GM18520 (cell line): ENCODE measurements at regions not wholly inside any gene's neighbourhood (a gene's known extent, or its start where the extent isn't known, plus 50 kb on each side); places are given as distances from the start of the nearest gene placed in this dataset.
"Not testable (repeated sequence)": the region's sequence is repeated elsewhere in the genome, so short reads cannot be mapped to it uniquely, and the experiment has no call there.

Source experiments
- ATAC-seq: cut with Tn5 transposase; IDR thresholded peaks from one replicate; pipeline ENCODE4 v1.9.1; 2021; ENCODE audit not compliant: unreplicated experiment

- ATAC-seq, result no peak
Observed at GRCh38 chr3:102361101-102361500, 73.7 kb upstream of the ZPLD1 start.

DNA sequence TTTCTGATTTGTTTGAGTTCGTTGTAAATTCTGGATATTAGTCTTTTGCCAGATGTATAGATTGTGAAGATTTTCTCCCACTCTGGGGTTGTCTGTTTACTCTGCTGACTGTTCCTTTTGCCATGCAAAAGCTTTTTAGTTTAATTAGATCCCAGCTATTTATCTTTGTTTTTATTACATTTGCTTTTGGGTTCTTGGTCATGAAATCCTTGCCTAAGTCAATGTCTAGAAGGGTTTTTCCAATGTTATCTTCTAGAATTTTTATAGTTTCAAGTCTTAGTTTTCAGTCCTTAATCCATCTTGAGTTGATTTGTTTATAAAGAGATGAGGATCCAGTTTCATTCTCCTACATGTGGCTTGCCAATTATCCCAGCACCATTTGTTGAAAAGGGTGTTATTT lies 68.7 kb upstream of the ZPLD1 start:
- ATAC-seq, result not testable (repeated sequence)

- no peak for ATAC-seq
Observed at GRCh38 chr3:102374863-102375634, 59.8 kb upstream of the ZPLD1 start.

DNA sequence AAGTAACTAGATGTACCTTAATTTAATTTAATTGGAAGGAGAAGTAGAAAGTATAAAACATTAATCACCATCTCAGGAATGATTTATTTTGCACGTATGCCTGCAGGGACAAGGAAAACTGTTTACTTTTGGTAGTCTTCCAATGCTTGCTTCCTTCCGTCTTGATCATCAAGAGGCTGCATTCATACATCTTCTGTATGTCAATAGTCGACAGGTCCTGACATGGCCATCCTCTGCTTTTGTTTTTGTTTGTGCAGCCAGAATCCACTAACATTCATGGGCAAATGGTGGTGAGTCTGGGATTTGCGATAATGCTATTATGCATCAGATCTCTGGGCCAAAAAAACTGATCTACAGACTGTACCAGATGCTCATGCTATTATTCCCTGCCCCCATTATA lies 56.6 kb upstream of the ZPLD1 start:
- ATAC-seq, result no peak

DNA sequence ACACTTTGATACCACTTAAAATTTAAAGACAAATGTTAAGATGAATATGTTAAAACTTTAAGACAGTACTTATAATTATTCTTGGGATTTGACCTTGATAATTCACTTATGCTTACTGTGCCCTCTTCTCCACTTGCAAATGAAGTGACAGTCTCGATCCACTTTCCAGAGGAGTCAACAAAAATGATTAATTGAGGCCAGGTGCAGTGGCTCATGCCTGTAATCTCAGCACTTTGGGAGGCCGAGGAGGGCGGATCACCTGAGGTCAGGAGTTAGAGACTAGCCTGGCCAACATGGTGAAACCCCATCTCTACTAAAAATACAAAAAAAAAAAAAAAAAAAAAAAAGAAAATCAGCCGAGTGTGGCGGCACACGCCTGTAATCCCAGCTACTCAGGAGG lies 52.6 kb upstream of the ZPLD1 start:
- ATAC-seq, result not testable (repeated sequence)
